ENCODE measurements at regions not wholly inside any gene's neighbourhood (a gene's known extent, or its start where the extent isn't known, plus 50 kb on each side); places are given as distances from the start of the nearest gene placed in this dataset.

DNA sequence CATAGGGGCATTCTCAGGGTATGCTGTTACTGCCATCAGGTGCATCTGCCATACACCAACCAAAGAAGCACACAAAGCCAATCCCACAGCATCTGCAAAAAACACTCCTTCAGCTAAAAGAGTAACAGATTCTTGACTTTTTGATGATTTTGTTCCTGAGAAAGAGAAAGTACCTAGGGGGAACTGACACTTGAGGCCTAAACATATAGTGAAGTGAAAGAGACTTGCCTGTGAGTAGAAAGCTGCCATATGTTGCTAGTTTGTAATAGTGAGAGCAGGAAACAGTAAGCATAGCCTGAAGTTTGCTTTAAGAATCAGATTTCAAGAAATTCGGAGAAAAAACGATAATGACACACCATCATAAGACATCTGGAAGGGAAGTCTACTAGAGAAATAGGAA, 97.9 kb upstream of the CTSC start:
- intact Hi-C loops (cut with micrococcal nuclease): no loop called here
- peak overlapping the region in 1 of 2 donors; percentile 46 for H3K27ac ChIP-seq (ENCODE audit: low read depth in 1 of 2, low read length in 2 of 2)

GRCh38 chr11:88434333-88434976, 96.9 kb upstream of the CTSC start:
- H3K4me2 ChIP-seq (replicated peaks; ENCODE audit: extremely low read depth, low read length, poor library complexity, severe bottlenecking): no peak overlapping the region
- no peak overlapping the region for H2AFZ ChIP-seq (ENCODE audit: insufficient read depth, low read depth, low read length, poor library complexity, severe bottlenecking)
- Mint-ChIP-seq H3K36me3 (no peaks in the 10 kb centered on the region), H3K9me3 (peaks cover 0 to 5% (median 0%) of the 10 kb centered on the region in 7 donors), H3K4me1 (peaks cover 29% of the 10 kb centered on the region), H3K27me3 (ENCODE audit: low read depth in 3 of 3) (no peaks in the 10 kb centered on the region), H3K27ac (peak overlapping the region in 1 of 7 donors; percentile 67), H3K4me3 (no peak overlapping the region)
- no peak overlapping the region for H3K4me3 ChIP-seq (replicated peaks in 1 of 3; ENCODE audit: low read depth in 2 of 3, low read length in 3 of 3)
- intact Hi-C loops (cut with micrococcal nuclease): no loop called here
- no peaks in the 10 kb centered on the region for H3K36me3 ChIP-seq (replicated peaks in 1 of 2; ENCODE audit: control insufficient read depth in 1 of 2, insufficient read depth in 2 of 2, low read length in 2 of 2)
- H3K27ac ChIP-seq (ENCODE audit: low read depth in 1 of 2, low read length in 2 of 2): no peak overlapping the region
- no peak for DNase-seq
- H3K4me1 ChIP-seq (ENCODE audit: control insufficient read depth in 1 of 2, insufficient read depth in 2 of 2, low read length in 2 of 2): peaks cover 0 to 9% of the 10 kb centered on the region in 2 donors
- no peaks in the 10 kb centered on the region for H3K9me3 ChIP-seq (replicated peaks in 1 of 2; ENCODE audit: control insufficient read depth in 1 of 2, insufficient read depth in 1 of 2, low read length in 2 of 2)
- no peaks in the 10 kb centered on the region for H4K20me1 ChIP-seq (ENCODE audit: insufficient read depth, low read length)
- H3K79me2 ChIP-seq (ENCODE audit: insufficient read depth, low read length): no peaks in the 10 kb centered on the region
- TF ChIP-seq CTCF (IDR thresholded peaks at IDR 0.05): no peak
- no peak overlapping the region for H3K9ac ChIP-seq (ENCODE audit: insufficient read depth, low read length, poor library complexity, severe bottlenecking)
- WGBS (ENCODE audit: insufficient coverage): 98% methylated on average over 5 of the region's 8 CpGs
- no peaks in the 10 kb centered on the region for H3K27me3 ChIP-seq (ENCODE audit: control insufficient read depth in 2 of 2, insufficient read depth in 2 of 2, low read length in 2 of 2)

More for the DNA sequence above, 97.9 kb upstream of the CTSC start:
- Histone ChIP-seq H3K36me3 (replicated peaks in 1 of 2; ENCODE audit: control insufficient read depth in 1 of 2, insufficient read depth in 2 of 2, low read length in 2 of 2) (no peaks in the 10 kb centered on the region), H3K4me2 (replicated peaks; ENCODE audit: extremely low read depth, low read length, poor library complexity, severe bottlenecking) (no peak overlapping the region), H3K27me3 (ENCODE audit: control insufficient read depth in 2 of 2, insufficient read depth in 2 of 2, low read length in 2 of 2) (no peaks in the 10 kb centered on the region), H4K20me1 (ENCODE audit: insufficient read depth, low read length) (no peaks in the 10 kb centered on the region), H2AFZ (ENCODE audit: insufficient read depth, low read depth, low read length, poor library complexity, severe bottlenecking) (peak overlapping the region; percentile 15), H3K9ac (ENCODE audit: insufficient read depth, low read length, poor library complexity, severe bottlenecking) (no peak overlapping the region), H3K4me1 (ENCODE audit: control insufficient read depth in 1 of 2, insufficient read depth in 2 of 2, low read length in 2 of 2) (peaks cover 0 to 7% of the 10 kb centered on the region in 2 donors), H3K4me3 (replicated peaks in 1 of 3; ENCODE audit: low read depth in 2 of 3, low read length in 3 of 3) (no peak overlapping the region), H3K79me2 (ENCODE audit: insufficient read depth, low read length) (no peaks in the 10 kb centered on the region), H3K9me3 (replicated peaks in 1 of 2; ENCODE audit: control insufficient read depth in 1 of 2, insufficient read depth in 1 of 2, low read length in 2 of 2) (no peaks in the 10 kb centered on the region)
- Mint-ChIP-seq H3K4me1 (peaks cover 23% of the 10 kb centered on the region), H3K27me3 (ENCODE audit: low read depth in 3 of 3) (no peaks in the 10 kb centered on the region), H3K36me3 (no peaks in the 10 kb centered on the region), H3K27ac (peak overlapping the region in 3 of 7 donors; percentile 20 to 76 (median 65)), H3K9me3 (peaks cover 0 to 5% (median 0%) of the 10 kb centered on the region in 7 donors), H3K4me3 (no peak overlapping the region)
- WGBS (ENCODE audit: insufficient coverage): no CpG with 5 or more reads among the region's 2 CpGs
- TF ChIP-seq CTCF (IDR thresholded peaks at IDR 0.05): no peak
- no peak for DNase-seq
